ENCODE measurements at regions not wholly inside any gene's neighbourhood (a gene's known extent, or its start where the extent isn't known, plus 50 kb on each side); places are given as distances from the start of the nearest gene placed in this dataset.

- TF ChIP-seq CTCF (conservative IDR thresholded peaks at IDR 0.05) = no peak
- no peak for TF ChIP-seq EZH2 (IDR thresholded peaks at IDR 0.05; ENCODE audit: low read depth)
Measured at GRCh38 chr17:71639865-71640264, 481.0 kb upstream of the SOX9 start.

All from PC-9 (cell line).